ENCODE measurements at regions not wholly inside any gene's neighbourhood (a gene's known extent, or its start where the extent isn't known, plus 50 kb on each side); places are given as distances from the start of the nearest gene placed in this dataset.

- TF ChIP-seq CTCF (conservative IDR thresholded peaks at IDR 0.05): no peak
- no peak for TF ChIP-seq ZFX (IDR thresholded peaks at IDR 0.05)
These were observed 117.6 kb upstream of the CDH4 start for GRCh38 chr20:61134296-61135030.
